GM21360 (cell line): ENCODE measurements at regions not wholly inside any gene's neighbourhood (a gene's known extent, or its start where the extent isn't known, plus 50 kb on each side); places are given as distances from the start of the nearest gene placed in this dataset.

ENCODE experiments used
- ATAC-seq: cut with Tn5 transposase; IDR thresholded peaks from one replicate; pipeline ENCODE4 v1.9.1; 2021; ENCODE audit warnings: mild to moderate bottlenecking, moderate library complexity; ENCODE audit not compliant: unreplicated experiment

- ATAC-seq: no peak
Observed at GRCh38 chr2:223368481-223368880, 233.7 kb downstream of the SCG2 start.

GRCh38 chr2:223369889-223370288, 232.3 kb downstream of the SCG2 start:
- no peak for ATAC-seq

GRCh38 chr2:223383315-223383714, 218.8 kb downstream of the SCG2 start:
- ATAC-seq: no peak

- ATAC-seq: no peak
Observed at GRCh38 chr2:223386189-223386588, 216.0 kb downstream of the SCG2 start.

- no peak for ATAC-seq
Observed at GRCh38 chr2:223386984-223387383, 215.2 kb downstream of the SCG2 start.

GRCh38 chr2:223389624-223390023, 212.5 kb downstream of the SCG2 start:
- no peak for ATAC-seq

GRCh38 chr2:223396993-223397392, 205.2 kb downstream of the SCG2 start:
- no peak for ATAC-seq

GRCh38 chr2:223399357-223399957, 202.7 kb downstream of the SCG2 start:
- ATAC-seq: no peak

- no peak for ATAC-seq
Observed at GRCh38 chr2:223404616-223405015, 197.5 kb downstream of the SCG2 start.

GRCh38 chr2:223414646-223415045, 187.5 kb downstream of the SCG2 start:
- no peak for ATAC-seq

GRCh38 chr2:223415071-223415470, 187.1 kb downstream of the SCG2 start:
- ATAC-seq: no peak

GRCh38 chr2:223416815-223417610, 185.1 kb downstream of the SCG2 start:
- no peak for ATAC-seq

- ATAC-seq: no peak
Observed at GRCh38 chr2:223418131-223418530, 184.0 kb downstream of the SCG2 start.

GRCh38 chr2:223418604-223419199, 183.5 kb downstream of the SCG2 start:
- no peak for ATAC-seq

- ATAC-seq: no peak
Observed at GRCh38 chr2:223420048-223420447, 182.1 kb downstream of the SCG2 start.

- ATAC-seq: no peak
Observed at GRCh38 chr2:223431479-223431878, 170.7 kb downstream of the SCG2 start.

GRCh38 chr2:223433461-223433860, 168.7 kb downstream of the SCG2 start:
- no peak for ATAC-seq

GRCh38 chr2:223437788-223438187, 164.4 kb downstream of the SCG2 start:
- no peak for ATAC-seq

- ATAC-seq: no peak
Observed at GRCh38 chr2:223439184-223439583, 163.0 kb downstream of the SCG2 start.

- ATAC-seq: no peak
Observed at GRCh38 chr2:223439786-223440185, 162.4 kb downstream of the SCG2 start.

GRCh38 chr2:223442847-223443246, 159.3 kb downstream of the SCG2 start:
- no peak for ATAC-seq

GRCh38 chr2:223450246-223450645, 151.9 kb downstream of the SCG2 start:
- ATAC-seq: no peak
